SH-SY5Y (cell line): ENCODE measurements at regions not wholly inside any gene's neighbourhood (a gene's known extent, or its start where the extent isn't known, plus 50 kb on each side); places are given as distances from the start of the nearest gene placed in this dataset.

ENCODE experiments used
- GATA2 ChIP-seq: IDR thresholded peaks from 2 replicates; pipeline ENCODE4 v1.6.1; 2011; ENCODE audit warnings: mild to moderate bottlenecking, low read depth, low read length
- GATA3 ChIP-seq: IDR thresholded peaks from 2 replicates; pipeline ENCODE4 v1.6.1; 2011; ENCODE audit warnings: low read depth, mild to moderate bottlenecking, low read length, moderate library complexity

- TF ChIP-seq GATA2 (no peak), GATA3 (no peak)
Observed at GRCh38 chr9:108105885-108106284, 616.3 kb upstream of the KLF4 start.
